H9 (cell line): ENCODE measurements at regions not wholly inside any gene's neighbourhood (a gene's known extent, or its start where the extent isn't known, plus 50 kb on each side); places are given as distances from the start of the nearest gene placed in this dataset.

Experiments used
- DNase-seq: peaks from one replicate; pipeline ENCODE4 v3.0.0-alpha.2; 2017
- H2AFZ ChIP-seq: one replicate; pipeline ENCODE4 v1.6.1; 2013; ENCODE audit warnings: mild to moderate bottlenecking, low read length, control low read depth, moderate library complexity
- H2AK5ac ChIP-seq: 2 replicates; pipeline ENCODE4 v1.6.1; 2013; ENCODE audit warnings: low read length, control low read depth, mixed read lengths; ENCODE audit not compliant: insufficient read length
- H2BK120ac ChIP-seq: one replicate; pipeline ENCODE4 v1.6.1; 2013; ENCODE audit warnings: low read depth, mild to moderate bottlenecking, low read length, control low read depth, inconsistent platforms; ENCODE audit not compliant: poor library complexity, severe bottlenecking
- H2BK12ac ChIP-seq: 2 replicates; pipeline ENCODE4 v1.6.1; 2013; ENCODE audit warnings: low read length, control low read depth, mixed read lengths, low read depth; ENCODE audit not compliant: insufficient read length
- H2BK15ac ChIP-seq: 2 replicates; pipeline ENCODE4 v1.6.1; 2013; ENCODE audit warnings: low read depth, low read length, control low read depth
- H2BK20ac ChIP-seq: one replicate; pipeline ENCODE4 v1.6.1; 2013; ENCODE audit warnings: low read depth, mild to moderate bottlenecking, low read length, control low read depth, inconsistent platforms; ENCODE audit not compliant: poor library complexity, severe bottlenecking
- H2BK5ac ChIP-seq: 2 replicates; pipeline ENCODE4 v1.6.1; 2013; ENCODE audit warnings: low read length, control low read depth, mixed read lengths; ENCODE audit not compliant: insufficient read length
- H3K14ac ChIP-seq: 2 replicates; pipeline ENCODE4 v1.6.1; 2013; ENCODE audit warnings: low read length, control low read depth; ENCODE audit not compliant: insufficient read depth
- H3K18ac ChIP-seq: 2 replicates; pipeline ENCODE4 v1.6.1; 2013; ENCODE audit warnings: low read depth, mild to moderate bottlenecking, mixed read lengths, low read length, control low read depth; ENCODE audit not compliant: insufficient read length
- H3K23ac ChIP-seq: 2 replicates; pipeline ENCODE4 v1.6.1; 2013; ENCODE audit warnings: low read length, control low read depth, mixed read lengths, low read depth; ENCODE audit not compliant: insufficient read length
- H3K23me2 ChIP-seq: 2 replicates; pipeline ENCODE4 v1.6.1; 2013; ENCODE audit warnings: low read depth, mild to moderate bottlenecking, mixed read lengths, low read length, control low read depth; ENCODE audit not compliant: insufficient read length, poor library complexity, severe bottlenecking
- H3K27ac ChIP-seq: 2 replicates; pipeline ENCODE4 v1.5.1; 2013; ENCODE audit warnings: low read length, control low read depth, mixed read lengths, low read depth; ENCODE audit not compliant: insufficient read length
- H3K27me3 ChIP-seq: 2 replicates; pipeline ENCODE4 v1.6.1; 2013; ENCODE audit warnings: low read length, control low read depth, inconsistent platforms; ENCODE audit not compliant: insufficient read depth
- H3K4ac ChIP-seq: 2 replicates; pipeline ENCODE4 v1.6.1; 2013; ENCODE audit warnings: low read depth, mild to moderate bottlenecking, control low read depth, inconsistent platforms, low read length, moderate library complexity
- H3K4me1 ChIP-seq: 2 replicates; pipeline ENCODE4 v1.6.1; 2013; ENCODE audit warnings: low read length, control low read depth, inconsistent platforms; ENCODE audit not compliant: insufficient read depth
- H3K4me2 ChIP-seq: 2 replicates; pipeline ENCODE4 v1.6.1; 2013; ENCODE audit warnings: low read length, control low read depth, mixed read lengths; ENCODE audit not compliant: insufficient read length, insufficient read depth
- H3K56ac ChIP-seq: 2 replicates; pipeline ENCODE4 v1.6.1; 2013; ENCODE audit warnings: low read depth, mild to moderate bottlenecking, mixed read lengths, low read length, control low read depth; ENCODE audit not compliant: insufficient read length
- H3K79me1 ChIP-seq: 2 replicates; pipeline ENCODE4 v1.6.1; 2013; ENCODE audit warnings: low read depth, mild to moderate bottlenecking, moderate library complexity, low read length, control low read depth, inconsistent platforms; ENCODE audit not compliant: insufficient read depth, poor library complexity, severe bottlenecking
- H3K79me2 ChIP-seq: 2 replicates; pipeline ENCODE4 v1.6.1; 2013; ENCODE audit warnings: low read length, control low read depth, inconsistent platforms; ENCODE audit not compliant: insufficient read depth
- H3K9ac ChIP-seq: 2 replicates; pipeline ENCODE4 v1.6.1; 2013; ENCODE audit warnings: low read length, control low read depth, mixed read lengths; ENCODE audit not compliant: insufficient read length; ENCODE audit errors: extremely low read depth
- H3K9me3 ChIP-seq: one replicate; pipeline ENCODE4 v1.6.1; 2013; ENCODE audit warnings: low read depth, low read length, inconsistent platforms; ENCODE audit not compliant: control insufficient read depth
- H3T11ph ChIP-seq: one replicate; pipeline ENCODE4 v1.6.1; 2013; ENCODE audit warnings: mild to moderate bottlenecking, low read length, control low read depth, inconsistent platforms
- H4K20me1 ChIP-seq: one replicate; pipeline ENCODE4 v1.6.1; 2013; ENCODE audit not compliant: control insufficient read depth, insufficient read length, insufficient read depth
- H4K5ac ChIP-seq: 2 replicates; pipeline ENCODE4 v1.6.1; 2013; ENCODE audit warnings: low read depth, mild to moderate bottlenecking, mixed read lengths, low read length, control low read depth; ENCODE audit not compliant: insufficient read length
- H4K8ac ChIP-seq: replicated peaks from 2 replicates; pipeline ENCODE4 v1.6.1; 2013; ENCODE audit warnings: low read length, control low read depth, mixed read lengths, low read depth; ENCODE audit not compliant: insufficient read length
- H4K91ac ChIP-seq: 2 replicates; pipeline ENCODE4 v1.6.1; 2013; ENCODE audit warnings: low read depth, mild to moderate bottlenecking, moderate library complexity, mixed read lengths, low read length, control low read depth; ENCODE audit not compliant: insufficient read length
- H3K27ac Mint-ChIP-seq, 3 experiments: 2 replicates in 2 of 3; 3 replicates in 1 of 3; pipeline ENCODE4 v1.8.0; 2020 to 2021; ENCODE audit warnings: mixed read lengths in 3 of 3, mild to moderate bottlenecking in 1 of 3, moderate library complexity in 1 of 3
- H3K27me3 Mint-ChIP-seq: 2 replicates; pipeline ENCODE4 v1.8.0; 2021; ENCODE audit warnings: low read depth, mild to moderate bottlenecking, moderate library complexity, mixed read lengths
- H3K36me3 Mint-ChIP-seq, 3 experiments: 2 replicates in 2 of 3; 3 replicates in 1 of 3; pipeline ENCODE4 v1.8.0; 2020 to 2021; ENCODE audit warnings: low read depth in 3 of 3, mixed read lengths in 3 of 3; ENCODE audit not compliant: insufficient read depth in 1 of 3
- H3K4me1 Mint-ChIP-seq, 2 experiments: 2 replicates each; pipeline ENCODE4 v1.8.0; 2020; ENCODE audit warnings: mixed read lengths in 2 of 2
- H3K4me3 Mint-ChIP-seq, 2 experiments: 2 replicates in 1 of 2; 3 replicates in 1 of 2; pipeline ENCODE4 v1.8.0; 2020 to 2021; ENCODE audit warnings: mild to moderate bottlenecking in 2 of 2, mixed read lengths in 2 of 2, moderate library complexity in 1 of 2
- H3K9me3 Mint-ChIP-seq, 2 experiments: 2 replicates in 1 of 2; 3 replicates in 1 of 2; pipeline ENCODE4 v1.8.0; 2020; ENCODE audit warnings: mild to moderate bottlenecking in 2 of 2, mixed read lengths in 2 of 2, moderate library complexity in 1 of 2
- CTCF ChIP-seq: fragments of 200-600 bp; sonication (generic); conservative IDR thresholded peaks from 3 replicates; pipeline ENCODE4 v1.8.0; 2021; ENCODE audit warnings: antibody characterized with exemption, mild to moderate bottlenecking

DNA sequence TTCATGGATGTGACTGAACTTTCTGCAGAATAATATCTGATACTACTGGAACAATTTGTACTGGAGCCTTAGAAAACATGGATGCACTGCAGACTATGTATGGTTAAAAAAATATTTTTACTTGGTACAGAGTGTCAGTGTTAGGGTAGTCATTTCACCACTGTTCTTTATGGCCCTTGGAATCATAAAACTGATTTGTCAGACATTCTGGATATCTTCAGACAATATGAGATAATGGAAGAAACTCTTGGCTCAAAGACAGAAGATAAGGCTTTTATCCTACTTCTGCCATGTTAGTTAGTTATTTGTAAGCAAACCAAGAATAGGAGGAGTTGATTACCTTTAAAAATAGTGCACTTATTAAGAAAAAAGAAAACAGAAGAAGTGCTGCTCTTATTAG is 209.4 kb downstream of the LRIG3 start:
- DNase-seq, result no peak
- no peak overlapping the region for H2BK15ac ChIP-seq
- no peaks in the 10 kb centered on the region for H4K20me1 ChIP-seq
- H2AFZ ChIP-seq, result no peak overlapping the region
- H2AK5ac ChIP-seq, result no peak overlapping the region
- no peak overlapping the region for H2BK20ac ChIP-seq
- H3K4me2 ChIP-seq, result no peak overlapping the region
- H3K27me3 ChIP-seq, result no peaks in the 10 kb centered on the region
- no peak overlapping the region for H3K9ac ChIP-seq
- no peaks in the 10 kb centered on the region for H3K9me3 ChIP-seq
- no peak overlapping the region for H3K18ac ChIP-seq
- H2BK12ac ChIP-seq, result no peak overlapping the region
- H3K27ac Mint-ChIP-seq, result no peak overlapping the region
- H3K4me1 ChIP-seq, result no peaks in the 10 kb centered on the region; the same call in 1 of the 2 replicates
- H3K4ac ChIP-seq, result no peak overlapping the region
- H4K8ac ChIP-seq, result no peak overlapping the region
- no peak overlapping the region for H4K5ac ChIP-seq
- peaks cover 15 to 53% (median 23%) of the 10 kb centered on the region in 3 experiments for H3K36me3 Mint-ChIP-seq
- peaks cover 34 to 41% of the 10 kb centered on the region in 2 experiments for H3K9me3 Mint-ChIP-seq
- no peak overlapping the region for H4K91ac ChIP-seq
- no peak overlapping the region for H3K14ac ChIP-seq
- H3K4me1 Mint-ChIP-seq, result peaks cover 12 to 21% of the 10 kb centered on the region in 2 experiments
- TF ChIP-seq CTCF, result no peak
- H3K4me3 Mint-ChIP-seq, result no peak overlapping the region
- H3K79me1 ChIP-seq, result no peaks in the 10 kb centered on the region
- H3K27me3 Mint-ChIP-seq, result peaks cover 2% of the 10 kb centered on the region; the same call in 1 of the 2 replicates
- no peak overlapping the region for H2BK5ac ChIP-seq
- no peak overlapping the region for H2BK120ac ChIP-seq
- H3K23me2 ChIP-seq, result no peaks in the 10 kb centered on the region
- H3K56ac ChIP-seq, result no peak overlapping the region
- no peak overlapping the region for H3T11ph ChIP-seq
- no peak overlapping the region for H3K27ac ChIP-seq
- H3K79me2 ChIP-seq, result no peaks in the 10 kb centered on the region
- H3K23ac ChIP-seq, result no peak overlapping the region
